GM23338 (cell line): ENCODE measurements at regions not wholly inside any gene's neighbourhood (a gene's known extent, or its start where the extent isn't known, plus 50 kb on each side); places are given as distances from the start of the nearest gene placed in this dataset.

Experiments
- ATAC-seq: fragments of 200-7000 bp; cut with Tn5 transposase; 3 replicates; pipeline ENCODE4 v1.9.1; 2020
- DNase-seq: peaks from one replicate; pipeline ENCODE4 v3.0.0-alpha.2; 2015; ENCODE audit warnings: low spot score
- H2AFZ ChIP-seq: fragments of 200-600 bp; sonication (generic); 2 replicates; pipeline ENCODE4 v1.8.0; 2016; ENCODE audit warnings: antibody characterized with exemption, mild to moderate bottlenecking, moderate library complexity
- H3F3A ChIP-seq: fragments of 200-600 bp; sonication (generic); replicated peaks from 2 replicates; pipeline ENCODE4 v1.8.0; 2017; ENCODE audit warnings: antibody characterized with exemption, mixed run types, low read depth
- H3K27ac ChIP-seq: fragments of 200-600 bp; sonication (generic); 2 replicates; pipeline ENCODE4 v1.6.1; 2016; ENCODE audit warnings: low read depth
- H3K27me3 ChIP-seq: fragments of 200-600 bp; sonication (generic); 2 replicates; pipeline ENCODE4 v1.8.0; 2016; ENCODE audit warnings: mild to moderate bottlenecking, mixed run types, moderate library complexity; ENCODE audit not compliant: insufficient read depth
- H3K36me3 ChIP-seq: fragments of 200-600 bp; sonication (generic); 2 replicates; pipeline ENCODE4 v1.8.0; 2016; ENCODE audit warnings: mild to moderate bottlenecking; ENCODE audit not compliant: insufficient read depth
- H3K4me1 ChIP-seq: fragments of 200-600 bp; sonication (generic); 2 replicates; pipeline ENCODE4 v1.8.0; 2016; ENCODE audit warnings: mild to moderate bottlenecking, moderate library complexity; ENCODE audit not compliant: insufficient read depth
- H3K4me2 ChIP-seq: fragments of 200-600 bp; sonication (generic); 2 replicates; pipeline ENCODE4 v1.7.1; 2017; ENCODE audit warnings: mixed run types
- H3K4me3 ChIP-seq: fragments of 200-600 bp; sonication (generic); 2 replicates; pipeline ENCODE4 v1.6.1; 2016; ENCODE audit warnings: mixed run types
- H3K79me2 ChIP-seq: fragments of 200-600 bp; sonication (generic); replicated peaks from 2 replicates; pipeline ENCODE4 v1.8.0; 2017; ENCODE audit warnings: mild to moderate bottlenecking; ENCODE audit not compliant: insufficient read depth
- H3K9me2 ChIP-seq: fragments of 200-600 bp; sonication (generic); 2 replicates; pipeline ENCODE4 v1.8.0; 2017; ENCODE audit not compliant: insufficient read depth
- H4K20me1 ChIP-seq: fragments of 200-600 bp; sonication (generic); replicated peaks from 2 replicates; pipeline ENCODE4 v1.8.0; 2017; ENCODE audit warnings: mild to moderate bottlenecking; ENCODE audit not compliant: insufficient read depth
- H3K27ac Mint-ChIP-seq: 2 replicates; pipeline ENCODE4 v1.8.0; 2020; ENCODE audit warnings: inconsistent platforms, mild to moderate bottlenecking, moderate library complexity, mixed read lengths
- H3K27me3 Mint-ChIP-seq: 3 replicates; pipeline ENCODE4 v1.8.0; 2022; ENCODE audit warnings: low read depth, mild to moderate bottlenecking, moderate library complexity, mixed read lengths, inconsistent platforms; ENCODE audit not compliant: insufficient read depth, poor library complexity
- H3K36me3 Mint-ChIP-seq: 3 replicates; pipeline ENCODE4 v1.8.0; 2021; ENCODE audit warnings: low read depth, mild to moderate bottlenecking, inconsistent platforms, moderate library complexity, mixed read lengths
- H3K4me1 Mint-ChIP-seq: 3 replicates; pipeline ENCODE4 v1.8.0; 2020; ENCODE audit warnings: mild to moderate bottlenecking, inconsistent platforms, mixed read lengths
- H3K4me3 Mint-ChIP-seq: 3 replicates; pipeline ENCODE4 v1.8.0; 2021; ENCODE audit warnings: moderate library complexity, mild to moderate bottlenecking, inconsistent platforms, mixed read lengths
- H3K9me3 Mint-ChIP-seq: 3 replicates; pipeline ENCODE4 v1.8.0; 2020; ENCODE audit warnings: moderate library complexity, mild to moderate bottlenecking, inconsistent platforms, mixed read lengths
- ETS1 ChIP-seq: IDR thresholded peaks from 2 replicates; pipeline ENCODE4 v1.6.1; 2016; ENCODE audit warnings: antibody characterized with exemption
- EZH2 ChIP-seq: fragments of 200-600 bp; sonication (generic); IDR thresholded peaks from one replicate; pipeline ENCODE4 v1.8.0; 2017; ENCODE audit warnings: antibody characterized with exemption, mild to moderate bottlenecking, low read depth; ENCODE audit not compliant: unreplicated experiment
- JUNB ChIP-seq: IDR thresholded peaks from one replicate; pipeline ENCODE4 v1.6.1; 2016; ENCODE audit warnings: antibody characterized with exemption; ENCODE audit not compliant: unreplicated experiment
- NANOG ChIP-seq: IDR thresholded peaks from 2 replicates; pipeline ENCODE4 v1.6.1; 2016; ENCODE audit warnings: antibody characterized with exemption, borderline replicate concordance
- POLR2AphosphoS5 ChIP-seq: IDR thresholded peaks from 2 replicates; pipeline ENCODE4 v1.6.1; 2016; ENCODE audit warnings: antibody characterized with exemption, low read depth
- STAT1 ChIP-seq: IDR thresholded peaks from one replicate; pipeline ENCODE4 v1.6.1; 2016; ENCODE audit warnings: antibody characterized with exemption; ENCODE audit not compliant: unreplicated experiment
- ZNF114 ChIP-seq: fragments of 250-450 bp; sonication (Bioruptor Pico); IDR thresholded peaks from 2 replicates; pipeline ENCODE4 v1.5.0; 2020; ENCODE audit warnings: mild to moderate bottlenecking, moderate library complexity
- ZNF331 ChIP-seq: fragments of 250-450 bp; sonication (Bioruptor Pico); IDR thresholded peaks from 2 replicates; pipeline ENCODE4 v1.5.0; 2020; ENCODE audit warnings: low read depth, mild to moderate bottlenecking, moderate library complexity
- TF ChIP-seq, protein P1 (sequence below): fragments of 250-450 bp; sonication (Bioruptor Pico); IDR thresholded peaks from 2 replicates; pipeline ENCODE4 v1.5.0; 2020; ENCODE audit warnings: mild to moderate bottlenecking, moderate library complexity
- TF ChIP-seq, protein P2 (sequence below), 2 experiments: fragments of 200-600 bp in 1 of 2; sonication (generic) in 1 of 2; conservative IDR thresholded peaks; 2 replicates each; pipeline versions ENCODE4 v1.5.1 to v1.6.1; 2016 to 2017; ENCODE audit warnings: antibody characterized with exemption in 2 of 2, low read depth in 2 of 2, mild to moderate bottlenecking in 2 of 2, moderate library complexity in 1 of 2

DNA sequence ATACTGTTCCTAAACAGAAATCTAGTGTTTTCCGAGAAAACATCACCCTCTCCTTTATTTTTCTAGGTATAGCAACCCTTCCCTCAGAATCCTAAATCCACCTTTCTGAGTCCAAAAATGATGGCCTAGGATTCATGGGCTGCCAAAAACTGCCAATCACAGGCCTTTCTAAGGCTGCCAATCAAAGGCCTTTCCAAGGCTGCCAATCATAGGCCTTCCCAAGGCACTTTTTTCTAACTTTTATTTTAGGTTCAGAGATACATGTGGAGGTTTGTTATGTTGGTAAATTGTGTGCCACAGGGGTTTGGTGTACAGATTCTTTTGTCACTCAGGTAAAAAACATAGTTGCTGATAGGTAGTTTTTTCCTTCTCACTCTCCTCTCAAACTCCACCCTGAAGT lies 673.7 kb downstream of the FAT4 start (continued):
- TF ChIP-seq, protein P1, sequence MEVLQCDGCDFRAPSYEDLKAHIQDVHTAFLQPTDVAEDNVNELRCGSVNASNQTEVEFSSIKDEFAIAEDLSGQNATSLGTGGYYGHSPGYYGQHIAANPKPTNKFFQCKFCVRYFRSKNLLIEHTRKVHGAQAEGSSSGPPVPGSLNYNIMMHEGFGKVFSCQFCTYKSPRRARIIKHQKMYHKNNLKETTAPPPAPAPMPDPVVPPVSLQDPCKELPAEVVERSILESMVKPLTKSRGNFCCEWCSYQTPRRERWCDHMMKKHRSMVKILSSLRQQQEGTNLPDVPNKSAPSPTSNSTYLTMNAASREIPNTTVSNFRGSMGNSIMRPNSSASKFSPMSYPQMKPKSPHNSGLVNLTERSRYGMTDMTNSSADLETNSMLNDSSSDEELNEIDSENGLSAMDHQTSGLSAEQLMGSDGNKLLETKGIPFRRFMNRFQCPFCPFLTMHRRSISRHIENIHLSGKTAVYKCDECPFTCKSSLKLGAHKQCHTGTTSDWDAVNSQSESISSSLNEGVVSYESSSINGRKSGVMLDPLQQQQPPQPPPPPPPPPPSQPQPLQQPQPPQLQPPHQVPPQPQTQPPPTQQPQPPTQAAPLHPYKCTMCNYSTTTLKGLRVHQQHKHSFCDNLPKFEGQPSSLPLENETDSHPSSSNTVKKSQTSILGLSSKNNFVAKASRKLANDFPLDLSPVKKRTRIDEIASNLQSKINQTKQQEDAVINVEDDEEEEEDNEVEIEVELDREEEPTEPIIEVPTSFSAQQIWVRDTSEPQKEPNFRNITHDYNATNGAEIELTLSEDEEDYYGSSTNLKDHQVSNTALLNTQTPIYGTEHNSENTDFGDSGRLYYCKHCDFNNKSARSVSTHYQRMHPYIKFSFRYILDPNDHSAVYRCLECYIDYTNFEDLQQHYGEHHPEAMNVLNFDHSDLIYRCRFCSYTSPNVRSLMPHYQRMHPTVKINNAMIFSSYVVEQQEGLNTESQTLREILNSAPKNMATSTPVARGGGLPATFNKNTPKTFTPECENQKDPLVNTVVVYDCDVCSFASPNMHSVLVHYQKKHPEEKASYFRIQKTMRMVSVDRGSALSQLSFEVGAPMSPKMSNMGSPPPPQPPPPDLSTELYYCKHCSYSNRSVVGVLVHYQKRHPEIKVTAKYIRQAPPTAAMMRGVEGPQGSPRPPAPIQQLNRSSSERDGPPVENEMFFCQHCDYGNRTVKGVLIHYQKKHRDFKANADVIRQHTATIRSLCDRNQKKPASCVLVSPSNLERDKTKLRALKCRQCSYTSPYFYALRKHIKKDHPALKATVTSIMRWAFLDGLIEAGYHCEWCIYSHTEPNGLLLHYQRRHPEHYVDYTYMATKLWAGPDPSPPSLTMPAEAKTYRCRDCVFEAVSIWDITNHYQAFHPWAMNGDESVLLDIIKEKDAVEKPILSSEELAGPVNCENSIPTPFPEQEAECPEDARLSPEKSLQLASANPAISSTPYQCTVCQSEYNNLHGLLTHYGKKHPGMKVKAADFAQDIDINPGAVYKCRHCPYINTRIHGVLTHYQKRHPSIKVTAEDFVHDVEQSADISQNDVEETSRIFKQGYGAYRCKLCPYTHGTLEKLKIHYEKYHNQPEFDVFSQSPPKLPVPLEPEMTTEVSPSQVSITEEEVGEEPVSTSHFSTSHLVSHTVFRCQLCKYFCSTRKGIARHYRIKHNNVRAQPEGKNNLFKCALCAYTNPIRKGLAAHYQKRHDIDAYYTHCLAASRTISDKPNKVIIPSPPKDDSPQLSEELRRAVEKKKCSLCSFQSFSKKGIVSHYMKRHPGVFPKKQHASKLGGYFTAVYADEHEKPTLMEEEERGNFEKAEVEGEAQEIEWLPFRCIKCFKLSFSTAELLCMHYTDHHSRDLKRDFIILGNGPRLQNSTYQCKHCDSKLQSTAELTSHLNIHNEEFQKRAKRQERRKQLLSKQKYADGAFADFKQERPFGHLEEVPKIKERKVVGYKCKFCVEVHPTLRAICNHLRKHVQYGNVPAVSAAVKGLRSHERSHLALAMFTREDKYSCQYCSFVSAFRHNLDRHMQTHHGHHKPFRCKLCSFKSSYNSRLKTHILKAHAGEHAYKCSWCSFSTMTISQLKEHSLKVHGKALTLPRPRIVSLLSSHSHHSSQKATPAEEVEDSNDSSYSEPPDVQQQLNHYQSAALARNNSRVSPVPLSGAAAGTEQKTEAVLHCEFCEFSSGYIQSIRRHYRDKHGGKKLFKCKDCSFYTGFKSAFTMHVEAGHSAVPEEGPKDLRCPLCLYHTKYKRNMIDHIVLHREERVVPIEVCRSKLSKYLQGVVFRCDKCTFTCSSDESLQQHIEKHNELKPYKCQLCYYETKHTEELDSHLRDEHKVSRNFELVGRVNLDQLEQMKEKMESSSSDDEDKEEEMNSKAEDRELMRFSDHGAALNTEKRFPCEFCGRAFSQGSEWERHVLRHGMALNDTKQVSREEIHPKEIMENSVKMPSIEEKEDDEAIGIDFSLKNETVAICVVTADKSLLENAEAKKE: no peak
- TF ChIP-seq STAT1 (no peak), JUNB (no peak), EZH2 (no peak)
- TF ChIP-seq, protein P2, sequence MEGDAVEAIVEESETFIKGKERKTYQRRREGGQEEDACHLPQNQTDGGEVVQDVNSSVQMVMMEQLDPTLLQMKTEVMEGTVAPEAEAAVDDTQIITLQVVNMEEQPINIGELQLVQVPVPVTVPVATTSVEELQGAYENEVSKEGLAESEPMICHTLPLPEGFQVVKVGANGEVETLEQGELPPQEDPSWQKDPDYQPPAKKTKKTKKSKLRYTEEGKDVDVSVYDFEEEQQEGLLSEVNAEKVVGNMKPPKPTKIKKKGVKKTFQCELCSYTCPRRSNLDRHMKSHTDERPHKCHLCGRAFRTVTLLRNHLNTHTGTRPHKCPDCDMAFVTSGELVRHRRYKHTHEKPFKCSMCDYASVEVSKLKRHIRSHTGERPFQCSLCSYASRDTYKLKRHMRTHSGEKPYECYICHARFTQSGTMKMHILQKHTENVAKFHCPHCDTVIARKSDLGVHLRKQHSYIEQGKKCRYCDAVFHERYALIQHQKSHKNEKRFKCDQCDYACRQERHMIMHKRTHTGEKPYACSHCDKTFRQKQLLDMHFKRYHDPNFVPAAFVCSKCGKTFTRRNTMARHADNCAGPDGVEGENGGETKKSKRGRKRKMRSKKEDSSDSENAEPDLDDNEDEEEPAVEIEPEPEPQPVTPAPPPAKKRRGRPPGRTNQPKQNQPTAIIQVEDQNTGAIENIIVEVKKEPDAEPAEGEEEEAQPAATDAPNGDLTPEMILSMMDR (conservative IDR thresholded peaks at IDR 0.05; ENCODE audit: low read depth in 2 of 2): no peak

DNA sequence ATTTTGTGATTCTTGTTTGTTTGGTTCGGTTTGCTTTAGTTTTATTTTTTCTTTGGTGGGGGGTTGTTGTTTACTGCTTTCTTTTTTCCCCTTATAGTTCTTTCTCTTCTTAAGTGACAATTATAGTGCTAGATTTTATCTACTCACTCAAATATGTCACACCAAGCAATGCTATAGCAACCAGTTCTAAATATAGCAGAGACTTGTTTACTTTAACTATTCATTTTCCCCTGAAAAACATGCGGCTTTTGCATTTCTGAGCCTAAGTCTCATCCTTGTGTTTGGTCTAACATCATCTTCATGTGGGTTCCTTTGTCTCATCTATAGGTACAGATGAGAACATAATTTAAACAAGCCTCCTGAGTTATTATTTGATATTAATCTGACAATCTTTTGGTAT lies 676.6 kb downstream of the FAT4 start:
- no peak overlapping the region for H3K4me2 ChIP-seq
- no peak overlapping the region; the same call in 1 of the 2 replicates for H2AFZ ChIP-seq
- no peaks in the 10 kb centered on the region for H3K27me3 ChIP-seq
- Mint-ChIP-seq H3K4me1 (peaks cover 11% of the 10 kb centered on the region; the same call in 2 of the 3 replicates), H3K4me3 (no peak overlapping the region), H3K9me3 (no peaks in the 10 kb centered on the region), H3K27ac (no peak overlapping the region; the same call in 1 of the 2 replicates), H3K27me3 (peaks cover 2% of the 10 kb centered on the region), H3K36me3 (no peaks in the 10 kb centered on the region)
- no peaks in the 10 kb centered on the region for H3F3A ChIP-seq
- TF ChIP-seq ZNF331 (CRISPR knock-in tag): no peak
- no peak for TF ChIP-seq POLR2AphosphoS5
- TF ChIP-seq, protein P2 (conservative IDR thresholded peaks at IDR 0.05; ENCODE audit: low read depth in 2 of 2): no peak
- TF ChIP-seq ETS1: no peak
- no peak for TF ChIP-seq STAT1
- TF ChIP-seq ZNF114 (CRISPR knock-in tag): no peak
- no peak for TF ChIP-seq NANOG
- ATAC-seq (no peak), DNase-seq (no peak)
- H4K20me1 ChIP-seq: no peaks in the 10 kb centered on the region
- no peaks in the 10 kb centered on the region for H3K36me3 ChIP-seq
- H3K27ac ChIP-seq: no peak overlapping the region
- H3K4me3 ChIP-seq: no peak overlapping the region
- H3K79me2 ChIP-seq: no peaks in the 10 kb centered on the region
- H3K9me2 ChIP-seq: no peaks in the 10 kb centered on the region
- no peaks in the 10 kb centered on the region for H3K4me1 ChIP-seq
